Uterus (tissue), 2 donors: ENCODE measurements at regions not wholly inside any gene's neighbourhood (a gene's known extent, or its start where the extent isn't known, plus 50 kb on each side); places are given as distances from the start of the nearest gene placed in this dataset.

Experiments
- POLR2A ChIP-seq, 2 donors: fragments of 450-650 bp; IDR thresholded peaks; one replicate each; pipeline ENCODE4 v1.6.1; 2016; ENCODE audit warnings: antibody characterized with exemption in 2 of 2, mild to moderate bottlenecking in 1 of 2, moderate library complexity in 1 of 2
- TF ChIP-seq, protein P1 (sequence below), 4 experiments: fragments of 200-600 bp in 2 of 4; fragments of 450-650 bp in 2 of 4; sonication (generic) in 2 of 4; IDR thresholded peaks; one replicate each; pipeline ENCODE4 v1.5.1; 2016 to 2019; ENCODE audit warnings: antibody characterized with exemption in 4 of 4, mild to moderate bottlenecking in 2 of 4, moderate library complexity in 1 of 4

DNA sequence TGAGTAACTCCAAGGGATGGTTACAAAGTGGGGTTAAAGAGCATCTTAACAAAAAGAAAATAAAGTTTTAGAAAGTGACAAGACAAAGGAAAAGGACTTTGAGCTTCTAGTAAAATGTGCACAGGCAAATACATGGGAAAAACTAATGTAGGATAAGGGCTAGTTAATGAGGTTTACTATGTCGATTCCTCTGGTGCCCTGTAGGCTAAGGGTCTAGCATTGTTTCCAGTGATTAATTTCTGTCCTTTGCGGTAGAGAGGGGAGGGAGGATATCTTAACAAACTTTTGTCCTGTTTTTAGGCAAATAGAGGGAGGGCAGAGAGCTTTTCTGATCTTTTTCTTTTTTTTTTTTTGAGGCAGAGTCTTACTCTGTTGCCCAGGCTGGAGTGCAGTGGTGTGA is 96.6 kb upstream of the SIAH1 start:
- TF ChIP-seq, protein P1, sequence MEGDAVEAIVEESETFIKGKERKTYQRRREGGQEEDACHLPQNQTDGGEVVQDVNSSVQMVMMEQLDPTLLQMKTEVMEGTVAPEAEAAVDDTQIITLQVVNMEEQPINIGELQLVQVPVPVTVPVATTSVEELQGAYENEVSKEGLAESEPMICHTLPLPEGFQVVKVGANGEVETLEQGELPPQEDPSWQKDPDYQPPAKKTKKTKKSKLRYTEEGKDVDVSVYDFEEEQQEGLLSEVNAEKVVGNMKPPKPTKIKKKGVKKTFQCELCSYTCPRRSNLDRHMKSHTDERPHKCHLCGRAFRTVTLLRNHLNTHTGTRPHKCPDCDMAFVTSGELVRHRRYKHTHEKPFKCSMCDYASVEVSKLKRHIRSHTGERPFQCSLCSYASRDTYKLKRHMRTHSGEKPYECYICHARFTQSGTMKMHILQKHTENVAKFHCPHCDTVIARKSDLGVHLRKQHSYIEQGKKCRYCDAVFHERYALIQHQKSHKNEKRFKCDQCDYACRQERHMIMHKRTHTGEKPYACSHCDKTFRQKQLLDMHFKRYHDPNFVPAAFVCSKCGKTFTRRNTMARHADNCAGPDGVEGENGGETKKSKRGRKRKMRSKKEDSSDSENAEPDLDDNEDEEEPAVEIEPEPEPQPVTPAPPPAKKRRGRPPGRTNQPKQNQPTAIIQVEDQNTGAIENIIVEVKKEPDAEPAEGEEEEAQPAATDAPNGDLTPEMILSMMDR (IDR thresholded peaks at IDR 0.05): no peak
- TF ChIP-seq POLR2A (IDR thresholded peaks at IDR 0.05): no peak
